Activated naive CD4-positive, alpha-beta T cell treated with anti-CD3 and anti-CD28 coated beads for 36 hours (primary cell): ENCODE measurements at regions not wholly inside any gene's neighbourhood (a gene's known extent, or its start where the extent isn't known, plus 50 kb on each side); places are given as distances from the start of the nearest gene placed in this dataset.

Experiments used
- CTCF ChIA-PET: fragments of 350-600 bp; sonication (Branson Sonifier 250); formaldehyde crosslinking; loops from one replicate; lab custom pipeline; 2021; ENCODE audit warnings: antibody characterized with exemption; lab: Charles Lee
- DNase-seq: peaks from one replicate; pipeline ENCODE4 v3.0.0-alpha.2; 2020
- H3K27ac Mint-ChIP-seq: one replicate; pipeline ENCODE4 v1.8.0; 2021; ENCODE audit warnings: mild to moderate bottlenecking, mixed read lengths
- H3K27me3 Mint-ChIP-seq: one replicate; pipeline ENCODE4 v1.8.0; 2021; ENCODE audit warnings: low read depth, mixed read lengths
- H3K36me3 Mint-ChIP-seq: one replicate; pipeline ENCODE4 v1.8.0; 2021; ENCODE audit warnings: low read depth, mixed read lengths
- H3K4me1 Mint-ChIP-seq: one replicate; pipeline ENCODE4 v1.8.0; 2021; ENCODE audit warnings: low read depth, mixed read lengths
- H3K4me3 Mint-ChIP-seq: one replicate; pipeline ENCODE4 v1.8.0; 2021; ENCODE audit warnings: mild to moderate bottlenecking, moderate library complexity, mixed read lengths
- H3K9me3 Mint-ChIP-seq: one replicate; pipeline ENCODE4 v1.8.0; 2021; ENCODE audit warnings: mixed read lengths
- intact Hi-C: fragments of 100-400 bp; cut with micrococcal nuclease; formaldehyde crosslinking; loops from one replicate; pipeline ENCODE4 v1.15.1; 2023

- Mint-ChIP-seq H3K4me1 (no peaks in the 10 kb centered on the region), H3K27me3 (peaks cover 5% of the 10 kb centered on the region)
Observed at GRCh38 chr21:38121888-38122720, 134.7 kb upstream of the KCNJ15 start.

GRCh38 chr21:38123626-38124025, 133.2 kb upstream of the KCNJ15 start:
- H3K4me1 Mint-ChIP-seq: no peaks in the 10 kb centered on the region
- CTCF ChIA-PET: interaction anchor here (1.0 to 1.4 kb wide), 5 partner anchors 10 to 423 kb away, joined by 3 to 4 read pairs (median 3); no protein-coding TSS in a partner anchor
- intact Hi-C loops: loop anchor here (10.0 kb wide), 1 partner anchor 449 kb away; no protein-coding TSS in a partner anchor

More at GRCh38 chr21:38121888-38122720, 134.7 kb upstream of the KCNJ15 start:
- intact Hi-C loops: loop anchor here (10.0 kb wide), 1 partner anchor 447 kb away; no protein-coding TSS in a partner anchor
- Mint-ChIP-seq H3K36me3 (no peaks in the 10 kb centered on the region), H3K9me3 (no peaks in the 10 kb centered on the region), H3K27ac (no peak overlapping the region), H3K4me3 (no peak overlapping the region)
- CTCF ChIA-PET: interaction anchor here (0.6 kb wide), 1 partner anchor 406 kb away, joined by 3 read pairs; no protein-coding TSS in a partner anchor
- no peak for DNase-seq

GRCh38 chr21:38126666-38127303, 130.0 kb upstream of the KCNJ15 start:
- H3K9me3 Mint-ChIP-seq: no peaks in the 10 kb centered on the region
- intact Hi-C loops: loop anchor here (1.0 to 10.0 kb wide), 3 partner anchors 414 to 1094 kb away; no protein-coding TSS in a partner anchor
- H3K4me1 Mint-ChIP-seq: no peaks in the 10 kb centered on the region
- DNase-seq: peak; percentile 72
- H3K36me3 Mint-ChIP-seq: no peaks in the 10 kb centered on the region
- H3K4me3 Mint-ChIP-seq: no peak overlapping the region
- no peak overlapping the region for H3K27ac Mint-ChIP-seq
- H3K27me3 Mint-ChIP-seq: peaks cover 10% of the 10 kb centered on the region
- CTCF ChIA-PET: interaction anchor here (0.6 to 2.0 kb wide), 16 partner anchors 11 to 1862 kb away, joined by 3 to 15 read pairs (median 3); no protein-coding TSS in a partner anchor

More at GRCh38 chr21:38123626-38124025, 133.2 kb upstream of the KCNJ15 start:
- DNase-seq: no peak
- Mint-ChIP-seq H3K36me3 (no peaks in the 10 kb centered on the region), H3K27ac (no peak overlapping the region), H3K9me3 (no peaks in the 10 kb centered on the region), H3K27me3 (peaks cover 5% of the 10 kb centered on the region), H3K4me3 (no peak overlapping the region)

- peaks cover 5% of the 10 kb centered on the region for H3K4me1 Mint-ChIP-seq
- H3K36me3 Mint-ChIP-seq: no peaks in the 10 kb centered on the region
- intact Hi-C loops: loop anchor here (5.0 to 10.0 kb wide), 2 partner anchors 455 to 1097 kb away; no protein-coding TSS in a partner anchor
- CTCF ChIA-PET: interaction anchor here (0.7 to 1.2 kb wide), 2 partner anchors 227 to 266 kb away, joined by 3 to 4 read pairs; no protein-coding TSS in a partner anchor
- H3K27ac Mint-ChIP-seq: no peak overlapping the region
- no peaks in the 10 kb centered on the region for H3K9me3 Mint-ChIP-seq
- peaks cover 23% of the 10 kb centered on the region for H3K27me3 Mint-ChIP-seq
- H3K4me3 Mint-ChIP-seq: no peak overlapping the region
- no peak for DNase-seq
Observed at GRCh38 chr21:38129711-38130110, 127.1 kb upstream of the KCNJ15 start.

GRCh38 chr21:38133240-38133639, 123.6 kb upstream of the KCNJ15 start:
- CTCF ChIA-PET: interaction anchor here (1.4 kb wide), 1 partner anchor 9 kb away, joined by 3 read pairs; no protein-coding TSS in a partner anchor
- no peaks in the 10 kb centered on the region for H3K36me3 Mint-ChIP-seq
- no peak for DNase-seq
- H3K27ac Mint-ChIP-seq: no peak overlapping the region
- peaks cover 5% of the 10 kb centered on the region for H3K4me1 Mint-ChIP-seq
- H3K9me3 Mint-ChIP-seq: no peaks in the 10 kb centered on the region
- no peak overlapping the region for H3K4me3 Mint-ChIP-seq
- intact Hi-C loops: no loop called here
- H3K27me3 Mint-ChIP-seq: peaks cover 18% of the 10 kb centered on the region

- Mint-ChIP-seq H3K9me3 (no peaks in the 10 kb centered on the region), H3K4me1 (peaks cover 5% of the 10 kb centered on the region), H3K27ac (no peak overlapping the region), H3K27me3 (peaks cover 18% of the 10 kb centered on the region), H3K36me3 (no peaks in the 10 kb centered on the region), H3K4me3 (no peak overlapping the region)
- CTCF ChIA-PET: interaction anchor here (1.4 kb wide), 1 partner anchor 10 kb away, joined by 3 read pairs; no protein-coding TSS in a partner anchor
- intact Hi-C loops: no loop called here
- DNase-seq: no peak
Observed at GRCh38 chr21:38134084-38134873, 122.5 kb upstream of the KCNJ15 start.

GRCh38 chr21:38136201-38136600, 120.6 kb upstream of the KCNJ15 start:
- intact Hi-C loops: no loop called here
- Mint-ChIP-seq H3K27me3 (peaks cover 13% of the 10 kb centered on the region), H3K27ac (no peak overlapping the region), H3K36me3 (no peaks in the 10 kb centered on the region), H3K4me1 (peaks cover 5% of the 10 kb centered on the region), H3K9me3 (no peaks in the 10 kb centered on the region), H3K4me3 (no peak overlapping the region)
- no peak for DNase-seq
- CTCF ChIA-PET: no interaction called here

GRCh38 chr21:38139380-38140168, 117.2 kb upstream of the KCNJ15 start:
- no peak for DNase-seq
- intact Hi-C loops: no loop called here
- CTCF ChIA-PET: interaction anchor here (0.6 to 1.0 kb wide), 2 partner anchors 13 to 1104 kb away, joined by 3 to 4 read pairs; no protein-coding TSS in a partner anchor
- no peaks in the 10 kb centered on the region for H3K4me1 Mint-ChIP-seq
- no peak overlapping the region for H3K4me3 Mint-ChIP-seq
- peaks cover 4% of the 10 kb centered on the region for H3K9me3 Mint-ChIP-seq
- H3K27me3 Mint-ChIP-seq: peaks cover 10% of the 10 kb centered on the region
- H3K36me3 Mint-ChIP-seq: no peaks in the 10 kb centered on the region
- H3K27ac Mint-ChIP-seq: no peak overlapping the region

- CTCF ChIA-PET: interaction anchor here (1.0 kb wide), 1 partner anchor 19 kb away, joined by 4 read pairs; no protein-coding TSS in a partner anchor
Observed at GRCh38 chr21:38140207-38140903, 116.4 kb upstream of the KCNJ15 start.

GRCh38 chr21:38142224-38142623, 114.6 kb upstream of the KCNJ15 start:
- H3K36me3 Mint-ChIP-seq: peaks cover 3% of the 10 kb centered on the region
- no peaks in the 10 kb centered on the region for H3K4me1 Mint-ChIP-seq
- H3K27me3 Mint-ChIP-seq: peaks cover 10% of the 10 kb centered on the region
- no peak overlapping the region for H3K27ac Mint-ChIP-seq
- H3K9me3 Mint-ChIP-seq: peaks cover 8% of the 10 kb centered on the region
- no peak for DNase-seq
- H3K4me3 Mint-ChIP-seq: no peak overlapping the region
- intact Hi-C loops: no loop called here
- CTCF ChIA-PET: no interaction called here

More at GRCh38 chr21:38140207-38140903, 116.4 kb upstream of the KCNJ15 start:
- Mint-ChIP-seq H3K4me1 (no peaks in the 10 kb centered on the region), H3K27ac (no peak overlapping the region), H3K9me3 (peaks cover 5% of the 10 kb centered on the region), H3K27me3 (peaks cover 10% of the 10 kb centered on the region), H3K36me3 (peaks cover under 1% of the 10 kb centered on the region), H3K4me3 (no peak overlapping the region)
- intact Hi-C loops: no loop called here
- DNase-seq: no peak
